ENCODE measurements at regions not wholly inside any gene's neighbourhood (a gene's known extent, or its start where the extent isn't known, plus 50 kb on each side); places are given as distances from the start of the nearest gene placed in this dataset.

DNA sequence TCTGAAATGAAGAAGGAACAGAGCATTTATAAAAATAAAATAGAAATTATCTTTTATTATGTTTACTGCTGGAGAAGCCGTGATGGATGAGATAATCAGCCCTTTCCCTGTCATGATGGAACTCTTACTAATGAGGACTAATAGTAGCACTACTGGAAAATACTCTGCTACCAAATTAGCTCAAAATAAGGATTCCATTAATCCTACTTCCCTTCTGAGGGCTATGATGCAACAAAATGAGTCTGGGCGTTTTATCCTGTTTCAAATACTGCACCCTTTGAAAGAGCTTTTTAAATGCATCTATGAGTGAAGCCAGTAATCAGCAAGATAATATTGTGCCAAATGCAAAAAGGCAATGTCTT lies 59.3 kb upstream of the CARMIL1 start:
- TF ChIP-seq EP300 (IDR thresholded peaks at IDR 0.05; ENCODE audit: borderline replicate concordance): no peak
- no peak for TF ChIP-seq REST (IDR thresholded peaks at IDR 0.05; ENCODE audit: low read depth)
- TF ChIP-seq CEBPB (IDR thresholded peaks at IDR 0.05): no peak
- no peak for TF ChIP-seq CREB1 (IDR thresholded peaks at IDR 0.05; ENCODE audit: low read depth)
- TF ChIP-seq TEAD4 (IDR thresholded peaks at IDR 0.05): no peak
